Neural progenitor cell (in vitro differentiated cells): ENCODE measurements at regions not wholly inside any gene's neighbourhood (a gene's known extent, or its start where the extent isn't known, plus 50 kb on each side); places are given as distances from the start of the nearest gene placed in this dataset.

Source experiments
- DNase-seq: peaks from one replicate; pipeline ENCODE4 v3.0.0-alpha.2; 2016; ENCODE audit warnings: low spot score
- H2AFZ ChIP-seq: fragments of 200-600 bp; sonication (generic); replicated peaks from 2 replicates; pipeline ENCODE4 v1.6.1; 2016; ENCODE audit warnings: antibody characterized with exemption
- H3F3A ChIP-seq: fragments of 200-600 bp; sonication (generic); 2 replicates; pipeline ENCODE4 v1.6.1; 2016; ENCODE audit warnings: antibody characterized with exemption, low read depth
- H3K27ac ChIP-seq: fragments of 200-600 bp; sonication (generic); 2 replicates; pipeline ENCODE4 v1.5.1; 2016; ENCODE audit warnings: mild to moderate bottlenecking
- H3K27me3 ChIP-seq: fragments of 200-600 bp; sonication (generic); 2 replicates; pipeline ENCODE4 v1.6.1; 2016; ENCODE audit warnings: mild to moderate bottlenecking, moderate library complexity
- H3K36me3 ChIP-seq: fragments of 200-600 bp; sonication (generic); 2 replicates; pipeline ENCODE4 v1.5.1; 2016
- H3K4me1 ChIP-seq: fragments of 200-600 bp; sonication (generic); 2 replicates; pipeline ENCODE4 v1.6.1; 2016; ENCODE audit warnings: mixed run types
- H3K4me2 ChIP-seq: fragments of 200-600 bp; sonication (generic); 2 replicates; pipeline ENCODE4 v1.6.1; 2016
- H3K4me3 ChIP-seq: fragments of 200-600 bp; sonication (generic); 2 replicates; pipeline ENCODE4 v1.5.1; 2016
- H3K79me2 ChIP-seq: fragments of 200-600 bp; sonication (generic); 2 replicates; pipeline ENCODE4 v1.6.1; 2016; ENCODE audit warnings: low read depth
- H3K9ac ChIP-seq: fragments of 200-600 bp; sonication (generic); 2 replicates; pipeline ENCODE4 v1.6.1; 2016
- H3K9me3 ChIP-seq: fragments of 200-600 bp; sonication (generic); 2 replicates; pipeline ENCODE4 v1.5.1; 2016; ENCODE audit warnings: low read depth
- H4K20me1 ChIP-seq: fragments of 200-600 bp; sonication (generic); 2 replicates; pipeline ENCODE4 v1.6.1; 2016; ENCODE audit warnings: low read depth
- H3K27ac Mint-ChIP-seq: 3 replicates; pipeline ENCODE4 v1.8.0; 2021; ENCODE audit warnings: mixed read lengths
- H3K27me3 Mint-ChIP-seq: 2 replicates; pipeline ENCODE4 v1.8.0; 2022; ENCODE audit warnings: low read depth, mild to moderate bottlenecking, inconsistent platforms, moderate library complexity, mixed read lengths; ENCODE audit not compliant: insufficient read depth
- H3K36me3 Mint-ChIP-seq: 3 replicates; pipeline ENCODE4 v1.8.0; 2021; ENCODE audit warnings: mixed read lengths
- H3K4me1 Mint-ChIP-seq: 3 replicates; pipeline ENCODE4 v1.8.0; 2021; ENCODE audit warnings: mixed read lengths
- H3K4me3 Mint-ChIP-seq: 3 replicates; pipeline ENCODE4 v1.8.0; 2021; ENCODE audit warnings: mild to moderate bottlenecking, moderate library complexity, mixed read lengths
- H3K9me3 Mint-ChIP-seq: 3 replicates; pipeline ENCODE4 v1.8.0; 2020; ENCODE audit warnings: mixed read lengths
- CTCF ChIP-seq: fragments of 200-600 bp; sonication (generic); IDR thresholded peaks from 2 replicates; pipeline ENCODE4 v1.5.1; 2017; ENCODE audit warnings: antibody characterized with exemption, mild to moderate bottlenecking
- EZH2 ChIP-seq: fragments of 200-600 bp; sonication (generic); IDR thresholded peaks from 2 replicates; pipeline ENCODE4 v1.6.1; 2017; ENCODE audit warnings: antibody characterized with exemption, mild to moderate bottlenecking, moderate library complexity
- EZH2phosphoT487 ChIP-seq: fragments of 200-600 bp; sonication (generic); IDR thresholded peaks from 2 replicates; pipeline ENCODE4 v1.6.1; 2017; ENCODE audit warnings: antibody characterized with exemption

- Histone ChIP-seq H3K9me3 (no peaks in the 10 kb centered on the region), H3F3A (no peaks in the 10 kb centered on the region), H3K4me2 (peak overlapping the region; percentile 78), H2AFZ (peak overlapping the region; percentile 92), H3K27me3 (peaks cover 14% of the 10 kb centered on the region), H3K4me1 (peaks cover 11% of the 10 kb centered on the region), H3K4me3 (no peak overlapping the region), H3K9ac (no peak overlapping the region), H4K20me1 (no peaks in the 10 kb centered on the region), H3K36me3 (no peaks in the 10 kb centered on the region), H3K27ac (no peak overlapping the region), H3K79me2 (no peaks in the 10 kb centered on the region)
- Mint-ChIP-seq H3K9me3 (peaks cover 8% of the 10 kb centered on the region), H3K27ac (no peak overlapping the region), H3K27me3 (peaks cover 11% of the 10 kb centered on the region), H3K4me1 (peaks cover 33% of the 10 kb centered on the region), H3K4me3 (peak overlapping the region; percentile 33), H3K36me3 (peaks cover 2% of the 10 kb centered on the region)
- DNase-seq = no peak
- TF ChIP-seq EZH2phosphoT487 (no peak), CTCF (no peak), EZH2 (no peak)
Measured at GRCh38 chr6:169962604-169963469, 211.4 kb downstream of the ERMARD start.

GRCh38 chr6:169961772-169962561 lies 210.5 kb downstream of the ERMARD start:
- no peaks in the 10 kb centered on the region for H3F3A ChIP-seq
- peaks cover 4% of the 10 kb centered on the region for H3K9me3 Mint-ChIP-seq
- peaks cover 11% of the 10 kb centered on the region for H3K27me3 Mint-ChIP-seq
- H3K9ac ChIP-seq = no peak overlapping the region
- peak overlapping the region; percentile 41 for H3K4me3 ChIP-seq
- H3K9me3 ChIP-seq = no peaks in the 10 kb centered on the region
- peaks cover 11% of the 10 kb centered on the region for H3K4me1 ChIP-seq
- no peaks in the 10 kb centered on the region for H4K20me1 ChIP-seq
- no peak overlapping the region for H3K27ac ChIP-seq
- TF ChIP-seq CTCF = peak; percentile 66
- TF ChIP-seq EZH2phosphoT487 = no peak
- TF ChIP-seq EZH2 = no peak
- H3K4me3 Mint-ChIP-seq = no peak overlapping the region
- no peaks in the 10 kb centered on the region for H3K36me3 ChIP-seq
- H2AFZ ChIP-seq = peak overlapping the region; percentile 92
- no peaks in the 10 kb centered on the region for H3K79me2 ChIP-seq
- peak overlapping the region; percentile 78 for H3K4me2 ChIP-seq
- H3K27ac Mint-ChIP-seq = no peak overlapping the region
- no peaks in the 10 kb centered on the region for H3K36me3 Mint-ChIP-seq
- peaks cover 33% of the 10 kb centered on the region for H3K4me1 Mint-ChIP-seq
- peak; percentile 72 for DNase-seq
- peaks cover 14% of the 10 kb centered on the region for H3K27me3 ChIP-seq

GRCh38 chr6:169960886-169961611 lies 209.6 kb downstream of the ERMARD start:
- TF ChIP-seq EZH2 (no peak), EZH2phosphoT487 (no peak), CTCF (no peak)
- H2AFZ ChIP-seq = no peak overlapping the region
- no peaks in the 10 kb centered on the region for H4K20me1 ChIP-seq
- H3K4me1 ChIP-seq = peaks cover 11% of the 10 kb centered on the region
- DNase-seq = peak; percentile 32
- H3K27me3 Mint-ChIP-seq = peaks cover 11% of the 10 kb centered on the region
- H3K27ac ChIP-seq = no peak overlapping the region
- H3K4me1 Mint-ChIP-seq = peaks cover 35% of the 10 kb centered on the region
- no peak overlapping the region for H3K4me2 ChIP-seq
- H3K9me3 Mint-ChIP-seq = peaks cover 4% of the 10 kb centered on the region
- H3K4me3 ChIP-seq = no peak overlapping the region
- H3K36me3 Mint-ChIP-seq = no peaks in the 10 kb centered on the region
- H3K9me3 ChIP-seq = no peaks in the 10 kb centered on the region
- H3K27me3 ChIP-seq = peaks cover 14% of the 10 kb centered on the region
- H3K36me3 ChIP-seq = no peaks in the 10 kb centered on the region
- no peaks in the 10 kb centered on the region for H3F3A ChIP-seq
- H3K9ac ChIP-seq = no peak overlapping the region
- no peaks in the 10 kb centered on the region for H3K79me2 ChIP-seq
- H3K4me3 Mint-ChIP-seq = peak overlapping the region; percentile 19
- no peak overlapping the region for H3K27ac Mint-ChIP-seq
